Liver (tissue), 8 donors: ENCODE measurements at regions not wholly inside any gene's neighbourhood (a gene's known extent, or its start where the extent isn't known, plus 50 kb on each side); places are given as distances from the start of the nearest gene placed in this dataset.

ENCODE experiments used
- DNase-seq: peaks from one replicate; pipeline ENCODE4 v3.0.0-alpha.2; 2017; ENCODE audit warnings: low spot score
- H3K27ac ChIP-seq, 2 donors: one replicate each; pipeline ENCODE4 v1.7.0; 2013; ENCODE audit warnings: inconsistent platforms in 2 of 2, low read length in 2 of 2, control low read depth in 1 of 2, low read depth in 1 of 2, mild to moderate bottlenecking in 1 of 2
- H3K27me3 ChIP-seq, 4 donors: one replicate each; pipeline versions ENCODE4 v1.6.1 to v1.7.0; 2013; ENCODE audit warnings: low read length in 3 of 4, inconsistent platforms in 1 of 4, mild to moderate bottlenecking in 1 of 4, moderate library complexity in 1 of 4; ENCODE audit not compliant: control insufficient read depth in 4 of 4, insufficient read depth in 4 of 4
- H3K36me3 ChIP-seq, 4 donors: one replicate each; pipeline versions ENCODE4 v1.6.1 to v1.7.0; 2013; ENCODE audit warnings: low read length in 3 of 4, mild to moderate bottlenecking in 3 of 4, low read depth in 1 of 4, moderate library complexity in 1 of 4; ENCODE audit not compliant: control insufficient read depth in 4 of 4, insufficient read depth in 3 of 4
- H3K4me1 ChIP-seq, 4 donors: one replicate each; pipeline versions ENCODE4 v1.6.1 to v1.7.0; 2013; ENCODE audit warnings: low read length in 3 of 4, mild to moderate bottlenecking in 3 of 4, moderate library complexity in 1 of 4; ENCODE audit not compliant: control insufficient read depth in 4 of 4, insufficient read depth in 4 of 4
- H3K4me3 ChIP-seq, 3 donors: one replicate each; pipeline versions ENCODE4 v1.6.1 to v1.7.0; 2013; ENCODE audit warnings: low read length in 3 of 3, control low read depth in 1 of 3, low read depth in 1 of 3, mild to moderate bottlenecking in 1 of 3
- H3K9ac ChIP-seq, 2 donors: one replicate each; pipeline ENCODE4 v1.7.0; 2013; ENCODE audit warnings: low read length in 2 of 2, mild to moderate bottlenecking in 2 of 2, moderate library complexity in 2 of 2, control low read depth in 1 of 2, low read depth in 1 of 2
- H3K9me3 ChIP-seq, 4 donors: one replicate each; pipeline versions ENCODE4 v1.6.1 to v1.7.0; 2013; ENCODE audit warnings: low read length in 3 of 4; ENCODE audit not compliant: control insufficient read depth in 4 of 4
- EGR1 ChIP-seq, 2 donors: IDR thresholded peaks; 2 replicates each; pipeline ENCODE4 v1.6.1; 2016 to 2018; ENCODE audit warnings: antibody characterized with exemption in 2 of 2, low read depth in 2 of 2
- FOXA1 ChIP-seq: IDR thresholded peaks from 2 replicates; pipeline ENCODE4 v1.6.1; 2016; ENCODE audit warnings: antibody characterized with exemption
- FOXA2 ChIP-seq: IDR thresholded peaks from 2 replicates; pipeline ENCODE4 v1.6.1; 2016; ENCODE audit warnings: antibody characterized with exemption
- GABPA ChIP-seq, 2 donors: IDR thresholded peaks in 1 of 2; conservative IDR thresholded peaks in 1 of 2; 2 replicates each; pipeline ENCODE4 v1.6.1; 2016; ENCODE audit warnings: antibody characterized with exemption in 2 of 2, mild to moderate bottlenecking in 1 of 2, moderate library complexity in 1 of 2
- HNF4A ChIP-seq, 2 donors: conservative IDR thresholded peaks; 2 replicates each; pipeline ENCODE4 v1.6.1; 2016; ENCODE audit warnings: antibody characterized with exemption in 2 of 2, mild to moderate bottlenecking in 2 of 2
- HNF4G ChIP-seq: IDR thresholded peaks from 2 replicates; pipeline ENCODE4 v1.6.1; 2016; ENCODE audit warnings: antibody characterized with exemption
- JUND ChIP-seq, 2 donors: IDR thresholded peaks; 2 replicates each; pipeline ENCODE4 v1.6.1; 2016; ENCODE audit warnings: antibody characterized with exemption in 2 of 2
- MAX ChIP-seq: IDR thresholded peaks from 2 replicates; pipeline ENCODE4 v1.6.1; 2016; ENCODE audit warnings: antibody characterized with exemption
- NR2F2 ChIP-seq: IDR thresholded peaks from 2 replicates; pipeline ENCODE4 v1.6.1; 2016; ENCODE audit warnings: antibody characterized with exemption
- RAD21 ChIP-seq, 2 donors: IDR thresholded peaks; 2 replicates each; pipeline ENCODE4 v1.6.1; 2016; ENCODE audit warnings: antibody characterized with exemption in 2 of 2, mild to moderate bottlenecking in 2 of 2
- RXRA ChIP-seq, 2 donors: IDR thresholded peaks; 2 replicates each; pipeline ENCODE4 v1.6.1; 2017 to 2018; ENCODE audit warnings: antibody characterized with exemption in 2 of 2, mild to moderate bottlenecking in 1 of 2
- SP1 ChIP-seq: IDR thresholded peaks from 2 replicates; pipeline ENCODE4 v1.6.1; 2018; ENCODE audit warnings: antibody characterized with exemption, mild to moderate bottlenecking
- TAF1 ChIP-seq: conservative IDR thresholded peaks from 2 replicates; pipeline ENCODE4 v1.6.1; 2016; ENCODE audit warnings: antibody characterized with exemption, mild to moderate bottlenecking
- YY1 ChIP-seq: IDR thresholded peaks from 2 replicates; pipeline ENCODE4 v1.6.1; 2016; ENCODE audit warnings: antibody characterized with exemption, mild to moderate bottlenecking
- WGBS: extraction: QIAGEN DNeasy Blood & Tissue Kit; methylation state at CpG from one replicate; pipeline ENCODE4 v1.1.7; 2013; 5-methylcytosine and 5-hydroxymethylcytosine counted together
- TF ChIP-seq, protein P1 (sequence below): fragments of 150-350 bp; IDR thresholded peaks from 2 replicates; pipeline ENCODE4 v1.5.1; 2017; ENCODE audit warnings: improper control_type of control experiment, low read depth, low read length; ENCODE audit not compliant: missing input control
- TF ChIP-seq, protein P2 (sequence below): IDR thresholded peaks from 2 replicates; pipeline ENCODE4 v1.6.1; 2016; ENCODE audit warnings: antibody characterized with exemption
- donor health status: healthy.
- donor health status: healthy.
- donor health status: healthy.
- donor health status: healthy.
- donor health status: healthy.

DNA sequence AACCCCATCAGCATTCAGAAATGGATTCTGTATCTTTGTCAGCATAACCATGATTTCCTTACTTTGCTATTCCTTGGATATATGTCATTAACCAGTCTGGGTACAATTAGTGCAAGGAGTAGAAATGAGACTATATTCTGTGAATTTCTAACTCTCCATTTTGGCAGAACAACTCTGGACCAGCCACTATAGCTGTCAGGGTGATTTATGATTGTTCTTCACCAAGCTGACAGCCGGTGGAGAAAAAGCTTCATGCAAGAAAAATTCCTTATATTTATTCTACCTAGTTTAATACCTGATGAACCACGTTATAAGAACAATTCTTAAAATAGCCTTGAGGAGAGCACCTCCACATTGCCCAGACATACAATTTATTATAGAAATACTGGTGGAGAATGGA, 431.2 kb upstream of the TCF4 start:
- Histone ChIP-seq H3K27me3 (no peaks in the 10 kb centered on the region), H3K36me3 (peaks cover 0 to 1% (median 0%) of the 10 kb centered on the region in 4 donors), H3K9me3 (no peaks in the 10 kb centered on the region), H3K9ac (no peak overlapping the region), H3K4me1 (no peaks in the 10 kb centered on the region), H3K4me3 (no peak overlapping the region), H3K27ac (no peak overlapping the region)
- TF ChIP-seq FOXA1, result no peak
- no peak for TF ChIP-seq RAD21 (IDR thresholded peaks at IDR 0.05)
- no peak for TF ChIP-seq HNF4A (conservative IDR thresholded peaks at IDR 0.05)
- no peak for TF ChIP-seq FOXA2
- TF ChIP-seq, protein P1, sequence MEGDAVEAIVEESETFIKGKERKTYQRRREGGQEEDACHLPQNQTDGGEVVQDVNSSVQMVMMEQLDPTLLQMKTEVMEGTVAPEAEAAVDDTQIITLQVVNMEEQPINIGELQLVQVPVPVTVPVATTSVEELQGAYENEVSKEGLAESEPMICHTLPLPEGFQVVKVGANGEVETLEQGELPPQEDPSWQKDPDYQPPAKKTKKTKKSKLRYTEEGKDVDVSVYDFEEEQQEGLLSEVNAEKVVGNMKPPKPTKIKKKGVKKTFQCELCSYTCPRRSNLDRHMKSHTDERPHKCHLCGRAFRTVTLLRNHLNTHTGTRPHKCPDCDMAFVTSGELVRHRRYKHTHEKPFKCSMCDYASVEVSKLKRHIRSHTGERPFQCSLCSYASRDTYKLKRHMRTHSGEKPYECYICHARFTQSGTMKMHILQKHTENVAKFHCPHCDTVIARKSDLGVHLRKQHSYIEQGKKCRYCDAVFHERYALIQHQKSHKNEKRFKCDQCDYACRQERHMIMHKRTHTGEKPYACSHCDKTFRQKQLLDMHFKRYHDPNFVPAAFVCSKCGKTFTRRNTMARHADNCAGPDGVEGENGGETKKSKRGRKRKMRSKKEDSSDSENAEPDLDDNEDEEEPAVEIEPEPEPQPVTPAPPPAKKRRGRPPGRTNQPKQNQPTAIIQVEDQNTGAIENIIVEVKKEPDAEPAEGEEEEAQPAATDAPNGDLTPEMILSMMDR, result no peak
- TF ChIP-seq SP1, result no peak
- TF ChIP-seq RXRA (IDR thresholded peaks at IDR 0.05), result no peak
- no peak for TF ChIP-seq TAF1
- TF ChIP-seq, protein P2, sequence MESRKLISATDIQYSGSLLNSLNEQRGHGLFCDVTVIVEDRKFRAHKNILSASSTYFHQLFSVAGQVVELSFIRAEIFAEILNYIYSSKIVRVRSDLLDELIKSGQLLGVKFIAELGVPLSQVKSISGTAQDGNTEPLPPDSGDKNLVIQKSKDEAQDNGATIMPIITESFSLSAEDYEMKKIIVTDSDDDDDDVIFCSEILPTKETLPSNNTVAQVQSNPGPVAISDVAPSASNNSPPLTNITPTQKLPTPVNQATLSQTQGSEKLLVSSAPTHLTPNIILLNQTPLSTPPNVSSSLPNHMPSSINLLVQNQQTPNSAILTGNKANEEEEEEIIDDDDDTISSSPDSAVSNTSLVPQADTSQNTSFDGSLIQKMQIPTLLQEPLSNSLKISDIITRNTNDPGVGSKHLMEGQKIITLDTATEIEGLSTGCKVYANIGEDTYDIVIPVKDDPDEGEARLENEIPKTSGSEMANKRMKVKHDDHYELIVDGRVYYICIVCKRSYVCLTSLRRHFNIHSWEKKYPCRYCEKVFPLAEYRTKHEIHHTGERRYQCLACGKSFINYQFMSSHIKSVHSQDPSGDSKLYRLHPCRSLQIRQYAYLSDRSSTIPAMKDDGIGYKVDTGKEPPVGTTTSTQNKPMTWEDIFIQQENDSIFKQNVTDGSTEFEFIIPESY, result no peak
- TF ChIP-seq YY1, result no peak
- no peak for DNase-seq
- WGBS, result 42% methylated on average over 2 of the region's 2 CpGs

GRCh38 chr18:56009411-56009810, 421.4 kb upstream of the TCF4 start:
- Histone ChIP-seq H3K4me1 (no peaks in the 10 kb centered on the region), H3K9ac (no peak overlapping the region), H3K27me3 (no peaks in the 10 kb centered on the region), H3K27ac (no peak overlapping the region), H3K36me3 (no peaks in the 10 kb centered on the region), H3K4me3 (no peak overlapping the region), H3K9me3 (peaks cover 0 to 2% (median 0%) of the 10 kb centered on the region in 4 donors)
- no peak for TF ChIP-seq EGR1 (IDR thresholded peaks at IDR 0.05; ENCODE audit: low read depth in 2 of 2)
- no peak for TF ChIP-seq RXRA (IDR thresholded peaks at IDR 0.05)
- no peak for TF ChIP-seq NR2F2
- WGBS, result 88% methylated on average over 1 of the region's 1 CpG
- no peak for DNase-seq

DNA sequence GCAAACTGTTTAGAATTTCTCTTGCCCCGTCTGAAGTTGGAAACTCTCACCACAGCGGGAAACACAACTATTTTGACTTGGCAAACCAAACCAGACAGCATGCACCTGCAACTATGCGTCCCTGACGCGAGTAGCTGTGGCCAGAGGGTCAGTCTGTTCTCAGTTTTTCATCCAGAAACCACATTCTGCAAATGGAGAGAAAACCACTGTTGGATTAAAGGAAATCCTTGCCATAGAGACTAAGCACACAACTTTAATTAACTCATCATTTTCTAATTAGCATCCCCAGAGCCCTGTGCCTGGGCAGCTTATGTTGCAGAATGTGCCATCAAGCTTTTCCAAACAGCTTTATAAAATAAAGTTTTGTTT, 415.7 kb upstream of the TCF4 start:
- Histone ChIP-seq H3K36me3 (no peaks in the 10 kb centered on the region), H3K9me3 (no peaks in the 10 kb centered on the region), H3K4me3 (no peak overlapping the region), H3K27ac (no peak overlapping the region), H3K9ac (no peak overlapping the region), H3K27me3 (no peaks in the 10 kb centered on the region), H3K4me1 (no peaks in the 10 kb centered on the region)
- no peak for DNase-seq
- WGBS, result 82% methylated on average over 5 of the region's 5 CpGs
- no peak for TF ChIP-seq FOXA1
- TF ChIP-seq MAX, result no peak
- TF ChIP-seq, protein P2, result no peak
- TF ChIP-seq RXRA (IDR thresholded peaks at IDR 0.05), result no peak
- no peak for TF ChIP-seq NR2F2
- no peak for TF ChIP-seq GABPA (IDR thresholded peaks at IDR 0.05 in 1 of 2, conservative IDR thresholded peaks at IDR 0.05 in 1 of 2)
- TF ChIP-seq JUND (IDR thresholded peaks at IDR 0.05), result no peak
- TF ChIP-seq YY1, result no peak
- no peak for TF ChIP-seq TAF1
- no peak for TF ChIP-seq SP1
- TF ChIP-seq HNF4G, result no peak
- no peak for TF ChIP-seq EGR1 (IDR thresholded peaks at IDR 0.05; ENCODE audit: low read depth in 2 of 2)
- no peak for TF ChIP-seq HNF4A (conservative IDR thresholded peaks at IDR 0.05)
